ENCODE measurements at regions not wholly inside any gene's neighbourhood (a gene's known extent, or its start where the extent isn't known, plus 50 kb on each side); places are given as distances from the start of the nearest gene placed in this dataset.

DNA sequence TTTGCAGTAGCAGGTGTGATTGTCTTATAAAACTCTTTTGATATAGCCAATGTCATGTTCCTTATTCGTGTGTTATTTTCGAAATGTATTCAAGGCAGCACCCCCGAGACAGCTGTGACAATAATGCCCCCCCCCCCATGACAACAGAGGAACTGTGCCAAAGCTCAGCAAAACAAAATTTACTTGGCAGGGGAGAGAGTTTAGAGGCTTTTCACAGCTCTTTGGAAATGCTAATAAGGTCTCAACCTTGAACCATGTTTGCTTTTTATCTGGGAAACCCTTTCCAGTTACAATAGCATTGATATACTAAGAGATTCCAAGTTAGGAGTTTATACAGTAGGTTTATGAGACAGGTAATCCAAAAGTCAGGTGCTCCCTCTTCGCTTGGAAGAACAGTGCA is 56.4 kb upstream of the USP44 start:
- DNase-seq = peak; percentile 89

DNA sequence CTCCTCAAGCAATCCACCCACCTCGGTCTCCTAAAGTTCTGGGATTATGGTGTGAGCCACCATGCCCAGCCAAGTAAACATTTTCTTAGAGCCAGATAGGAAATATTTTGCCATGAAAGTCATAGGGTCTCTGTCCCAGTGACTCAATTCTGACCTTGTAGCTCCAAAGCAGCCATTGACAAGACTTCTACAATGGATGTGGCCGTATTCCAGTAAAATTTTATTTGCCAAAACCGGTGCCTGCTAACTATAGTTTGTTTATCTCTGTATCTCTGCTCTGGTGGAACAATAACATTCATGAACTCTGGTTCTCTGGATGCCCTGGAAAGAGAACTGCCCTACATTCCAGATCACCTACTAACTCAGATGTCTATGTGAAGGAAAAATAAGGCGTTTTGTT is 54.6 kb upstream of the USP44 start:
- DNase-seq = no peak

GRCh38 chr12:95605087-95605486 is 53.8 kb upstream of the USP44 start:
- no peak for DNase-seq

DNA sequence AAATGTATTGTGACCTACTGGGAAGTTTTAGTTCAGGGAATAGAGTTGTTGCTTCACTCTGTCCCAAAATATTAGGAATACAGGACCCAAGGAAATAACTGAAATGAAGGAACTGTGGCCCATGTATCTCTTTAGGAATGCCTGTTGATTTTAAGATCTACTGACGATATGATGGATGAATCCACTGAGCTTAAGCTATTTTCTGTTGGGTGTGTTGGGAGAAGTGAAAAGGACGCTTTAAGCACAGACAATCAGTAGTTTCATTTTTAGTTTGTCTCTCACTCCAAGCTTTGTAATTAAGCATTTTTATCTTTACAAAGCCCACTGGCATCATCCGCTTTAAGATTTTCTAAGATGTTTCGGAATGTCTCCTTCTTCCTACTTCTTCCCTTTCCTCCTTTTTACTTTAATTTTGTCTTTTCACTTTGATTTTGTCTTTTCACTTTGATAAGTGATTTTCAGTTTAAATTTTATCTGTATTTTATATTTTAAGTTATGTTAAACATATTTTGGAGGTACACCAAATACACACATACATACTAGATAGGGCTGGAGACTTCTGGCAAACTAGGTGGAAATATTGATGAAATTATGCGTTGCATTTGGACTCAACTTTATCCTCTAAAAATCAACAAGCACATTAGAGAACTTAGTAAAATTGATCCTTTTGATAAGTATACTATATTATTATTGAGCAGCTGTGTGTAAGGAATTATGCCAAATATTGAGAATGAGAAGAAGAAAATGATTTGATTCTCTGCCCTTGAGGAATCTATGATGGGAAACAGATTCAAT is 52.3 kb upstream of the USP44 start:
- no peak for DNase-seq

DNA sequence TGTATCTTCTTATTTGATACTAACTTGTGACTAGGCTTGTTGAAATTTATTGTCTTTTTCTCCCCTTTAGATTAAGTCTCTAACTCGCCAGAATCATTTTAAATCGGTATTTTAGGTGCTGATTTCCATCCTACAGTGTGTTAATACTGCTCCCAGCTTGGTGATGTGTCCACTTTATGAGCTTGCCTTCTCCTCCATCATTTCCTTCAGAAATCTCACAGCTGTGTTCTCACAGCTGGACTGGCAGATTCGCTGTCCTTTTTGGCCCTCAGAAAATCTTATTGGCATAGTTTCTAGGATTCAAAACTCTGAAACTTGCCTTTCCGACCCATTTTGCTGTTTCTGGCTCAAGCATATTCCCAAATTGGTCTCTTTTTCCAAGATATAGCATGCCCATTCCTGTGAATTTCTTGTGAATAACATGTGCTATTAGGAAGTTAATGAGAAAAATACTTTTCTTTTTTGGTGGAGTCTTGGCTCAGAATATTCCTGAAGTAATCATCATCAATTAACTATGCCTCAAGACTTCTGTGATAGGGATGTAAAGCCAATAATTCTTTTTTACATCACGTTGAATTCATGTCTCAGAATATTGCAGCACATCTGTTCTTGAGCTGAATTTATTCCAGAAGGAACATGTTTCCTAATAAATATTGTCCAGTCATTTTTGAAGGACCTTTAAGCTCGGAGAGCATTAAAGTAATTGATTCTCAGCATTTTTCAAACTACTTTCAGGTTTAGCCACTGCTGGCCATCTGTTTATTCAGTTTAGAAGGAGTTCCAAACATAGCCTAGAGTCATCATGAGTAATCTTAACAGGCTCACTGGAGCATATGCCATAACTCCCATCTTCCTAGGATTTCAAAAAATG is 50.0 kb upstream of the USP44 start:
- DNase-seq = no peak

All from NCI-H748 treated with DMSO at 0.1 percent for 48 hours (cell line).